ENCODE measurements at regions not wholly inside any gene's neighbourhood (a gene's known extent, or its start where the extent isn't known, plus 50 kb on each side); places are given as distances from the start of the nearest gene placed in this dataset.

GRCh38 chr2:11067221-11068078 is 87.8 kb upstream of the SLC66A3 start:
- Histone ChIP-seq H3K4me3 (ENCODE audit: low read length) (no peak overlapping the region), H3K56ac (ENCODE audit: low read length) (no peak overlapping the region), H2BK5ac (ENCODE audit: low read length) (no peak overlapping the region), H2BK15ac (replicated peaks; ENCODE audit: low read depth) (no peak overlapping the region), H3K4me1 (ENCODE audit: control insufficient read depth, low read depth, low read length) (no peaks in the 10 kb centered on the region), H3K4me2 (ENCODE audit: low read length) (no peak overlapping the region), H3K79me1 (ENCODE audit: low read length) (no peaks in the 10 kb centered on the region), H3K9ac (ENCODE audit: low read length) (no peak overlapping the region), H3K4ac (ENCODE audit: low read depth, low read length) (no peak overlapping the region), H3K36me3 (ENCODE audit: control insufficient read depth, insufficient read depth, low read length) (no peaks in the 10 kb centered on the region), H3K18ac (ENCODE audit: low read length) (no peak overlapping the region), H3K27me3 (ENCODE audit: insufficient read depth, low read length, poor library complexity) (no peaks in the 10 kb centered on the region), H2AK5ac (ENCODE audit: low read length) (no peak overlapping the region), H2BK120ac (ENCODE audit: low read depth, low read length) (no peak overlapping the region), H4K5ac (ENCODE audit: low read length) (no peak overlapping the region), H3K79me2 (ENCODE audit: control insufficient read depth, insufficient read depth, low read length) (no peaks in the 10 kb centered on the region), H4K8ac (ENCODE audit: low read depth, low read length) (no peak overlapping the region), H3K27ac (ENCODE audit: low read depth, low read length) (no peak overlapping the region), H3K23ac (ENCODE audit: low read length) (no peak overlapping the region)
- no CpG with 5 or more reads among the region's 22 CpGs for WGBS (ENCODE audit: extremely low coverage, insufficient coverage, low lambda C conversion rate)
- no peak for DNase-seq

GRCh38 chr2:11068079-11068741 is 87.1 kb upstream of the SLC66A3 start:
- H2AK5ac ChIP-seq (ENCODE audit: low read length), result no peak overlapping the region
- no CpG with 5 or more reads among the region's 11 CpGs for WGBS (ENCODE audit: extremely low coverage, insufficient coverage, low lambda C conversion rate)

GRCh38 chr2:11068856-11069526 is 86.3 kb upstream of the SLC66A3 start:
- no peak for DNase-seq
- Histone ChIP-seq H3K27me3 (ENCODE audit: insufficient read depth, low read length, poor library complexity) (no peaks in the 10 kb centered on the region), H3K79me2 (ENCODE audit: control insufficient read depth, insufficient read depth, low read length) (no peaks in the 10 kb centered on the region), H3K4ac (ENCODE audit: low read depth, low read length) (no peak overlapping the region), H3K23ac (ENCODE audit: low read length) (no peak overlapping the region), H3K36me3 (ENCODE audit: control insufficient read depth, insufficient read depth, low read length) (no peaks in the 10 kb centered on the region), H3K56ac (ENCODE audit: low read length) (no peak overlapping the region), H2AK5ac (ENCODE audit: low read length) (no peak overlapping the region), H3K18ac (ENCODE audit: low read length) (no peak overlapping the region), H4K8ac (ENCODE audit: low read depth, low read length) (no peak overlapping the region), H3K4me1 (ENCODE audit: control insufficient read depth, low read depth, low read length) (no peaks in the 10 kb centered on the region), H2BK5ac (ENCODE audit: low read length) (no peak overlapping the region), H3K27ac (ENCODE audit: low read depth, low read length) (no peak overlapping the region), H4K5ac (ENCODE audit: low read length) (no peak overlapping the region), H2BK15ac (replicated peaks; ENCODE audit: low read depth) (no peak overlapping the region), H3K9ac (ENCODE audit: low read length) (no peak overlapping the region), H3K79me1 (ENCODE audit: low read length) (no peaks in the 10 kb centered on the region), H2BK120ac (ENCODE audit: low read depth, low read length) (no peak overlapping the region), H3K4me2 (ENCODE audit: low read length) (no peak overlapping the region), H3K4me3 (ENCODE audit: low read length) (no peak overlapping the region)
- no CpG with 5 or more reads among the region's 13 CpGs for WGBS (ENCODE audit: extremely low coverage, insufficient coverage, low lambda C conversion rate)

More at GRCh38 chr2:11068079-11068741, 87.1 kb upstream of the SLC66A3 start:
- Histone ChIP-seq H3K18ac (ENCODE audit: low read length) (no peak overlapping the region), H3K4me2 (ENCODE audit: low read length) (no peak overlapping the region), H3K4ac (ENCODE audit: low read depth, low read length) (no peak overlapping the region), H4K5ac (ENCODE audit: low read length) (no peak overlapping the region), H3K79me2 (ENCODE audit: control insufficient read depth, insufficient read depth, low read length) (no peaks in the 10 kb centered on the region), H3K56ac (ENCODE audit: low read length) (no peak overlapping the region), H3K27me3 (ENCODE audit: insufficient read depth, low read length, poor library complexity) (no peaks in the 10 kb centered on the region), H2BK5ac (ENCODE audit: low read length) (no peak overlapping the region), H2BK120ac (ENCODE audit: low read depth, low read length) (no peak overlapping the region), H3K79me1 (ENCODE audit: low read length) (no peaks in the 10 kb centered on the region), H3K23ac (ENCODE audit: low read length) (no peak overlapping the region), H3K27ac (ENCODE audit: low read depth, low read length) (no peak overlapping the region), H4K8ac (ENCODE audit: low read depth, low read length) (no peak overlapping the region), H3K36me3 (ENCODE audit: control insufficient read depth, insufficient read depth, low read length) (no peaks in the 10 kb centered on the region), H3K4me3 (ENCODE audit: low read length) (no peak overlapping the region), H2BK15ac (replicated peaks; ENCODE audit: low read depth) (no peak overlapping the region), H3K4me1 (ENCODE audit: control insufficient read depth, low read depth, low read length) (no peaks in the 10 kb centered on the region), H3K9ac (ENCODE audit: low read length) (no peak overlapping the region)
- DNase-seq, result no peak

- Histone ChIP-seq H2BK5ac (ENCODE audit: low read length) (no peak overlapping the region), H3K9ac (ENCODE audit: low read length) (no peak overlapping the region), H3K36me3 (ENCODE audit: control insufficient read depth, insufficient read depth, low read length) (no peaks in the 10 kb centered on the region), H4K5ac (ENCODE audit: low read length) (no peak overlapping the region), H3K4me3 (ENCODE audit: low read length) (no peak overlapping the region), H2AK5ac (ENCODE audit: low read length) (no peak overlapping the region), H3K79me2 (ENCODE audit: control insufficient read depth, insufficient read depth, low read length) (no peaks in the 10 kb centered on the region), H3K27ac (ENCODE audit: low read depth, low read length) (no peak overlapping the region), H3K27me3 (ENCODE audit: insufficient read depth, low read length, poor library complexity) (no peaks in the 10 kb centered on the region), H3K79me1 (ENCODE audit: low read length) (no peaks in the 10 kb centered on the region), H3K4me2 (ENCODE audit: low read length) (no peak overlapping the region), H3K4ac (ENCODE audit: low read depth, low read length) (no peak overlapping the region), H4K8ac (ENCODE audit: low read depth, low read length) (no peak overlapping the region), H2BK120ac (ENCODE audit: low read depth, low read length) (no peak overlapping the region), H3K56ac (ENCODE audit: low read length) (no peak overlapping the region), H3K18ac (ENCODE audit: low read length) (no peak overlapping the region), H2BK15ac (replicated peaks; ENCODE audit: low read depth) (no peak overlapping the region), H3K23ac (ENCODE audit: low read length) (no peak overlapping the region), H3K4me1 (ENCODE audit: control insufficient read depth, low read depth, low read length) (no peaks in the 10 kb centered on the region)
- no CpG with 5 or more reads among the region's 10 CpGs for WGBS (ENCODE audit: extremely low coverage, insufficient coverage, low lambda C conversion rate)
- no peak for DNase-seq
These were observed 85.6 kb upstream of the SLC66A3 start for GRCh38 chr2:11069566-11070185.

- Histone ChIP-seq H3K4me2 (ENCODE audit: low read length) (no peak overlapping the region), H3K4me3 (ENCODE audit: low read length) (no peak overlapping the region), H3K36me3 (ENCODE audit: control insufficient read depth, insufficient read depth, low read length) (no peaks in the 10 kb centered on the region), H2BK15ac (replicated peaks; ENCODE audit: low read depth) (no peak overlapping the region), H3K56ac (ENCODE audit: low read length) (no peak overlapping the region), H4K8ac (ENCODE audit: low read depth, low read length) (no peak overlapping the region), H3K4me1 (ENCODE audit: control insufficient read depth, low read depth, low read length) (no peaks in the 10 kb centered on the region), H3K18ac (ENCODE audit: low read length) (no peak overlapping the region), H2BK5ac (ENCODE audit: low read length) (no peak overlapping the region), H3K79me2 (ENCODE audit: control insufficient read depth, insufficient read depth, low read length) (no peaks in the 10 kb centered on the region), H2BK120ac (ENCODE audit: low read depth, low read length) (no peak overlapping the region), H3K9ac (ENCODE audit: low read length) (no peak overlapping the region), H2AK5ac (ENCODE audit: low read length) (no peak overlapping the region), H3K23ac (ENCODE audit: low read length) (no peak overlapping the region), H3K4ac (ENCODE audit: low read depth, low read length) (no peak overlapping the region), H4K5ac (ENCODE audit: low read length) (no peak overlapping the region), H3K27me3 (ENCODE audit: insufficient read depth, low read length, poor library complexity) (no peaks in the 10 kb centered on the region), H3K79me1 (ENCODE audit: low read length) (no peaks in the 10 kb centered on the region), H3K27ac (ENCODE audit: low read depth, low read length) (no peak overlapping the region)
- DNase-seq, result peak; percentile 59
- no CpG with 5 or more reads among the region's 7 CpGs for WGBS (ENCODE audit: extremely low coverage, insufficient coverage, low lambda C conversion rate)
These were observed 84.1 kb upstream of the SLC66A3 start for GRCh38 chr2:11071211-11071610.
